ENCODE measurements at regions not wholly inside any gene's neighbourhood (a gene's known extent, or its start where the extent isn't known, plus 50 kb on each side); places are given as distances from the start of the nearest gene placed in this dataset.

- DNase-seq = no peak
- peaks cover 28 to 33% of the 10 kb centered on the region in 2 donors for H3K27me3 Mint-ChIP-seq
- no peak overlapping the region for H3K27ac Mint-ChIP-seq
- no peaks in the 10 kb centered on the region for H3K9me3 Mint-ChIP-seq
- H3K4me1 Mint-ChIP-seq (ENCODE audit: low read depth in 2 of 2) = no peaks in the 10 kb centered on the region
- H3K36me3 Mint-ChIP-seq (ENCODE audit: insufficient read depth) = no peaks in the 10 kb centered on the region
- no peak overlapping the region for H3K4me3 Mint-ChIP-seq
- ATAC-seq (replicated peaks) = no peak
Observed at GRCh38 chr10:113427811-113428558, 124.9 kb upstream of the HABP2 start.

- Mint-ChIP-seq H3K36me3 (ENCODE audit: insufficient read depth) (no peaks in the 10 kb centered on the region), H3K27ac (no peak overlapping the region), H3K4me3 (no peak overlapping the region), H3K4me1 (ENCODE audit: low read depth in 2 of 2) (no peaks in the 10 kb centered on the region), H3K9me3 (no peaks in the 10 kb centered on the region), H3K27me3 (peaks cover 13 to 30% of the 10 kb centered on the region in 2 donors)
- DNase-seq = no peak
- ATAC-seq (replicated peaks) = no peak
Observed at GRCh38 chr10:113430634-113431397, 122.0 kb upstream of the HABP2 start.

GRCh38 chr10:113431398-113432160 lies 121.3 kb upstream of the HABP2 start:
- no peak for ATAC-seq (replicated peaks)
- Mint-ChIP-seq H3K4me1 (ENCODE audit: low read depth in 2 of 2) (no peaks in the 10 kb centered on the region), H3K27ac (no peak overlapping the region), H3K4me3 (no peak overlapping the region), H3K27me3 (peaks cover 13 to 36% of the 10 kb centered on the region in 2 donors), H3K9me3 (no peaks in the 10 kb centered on the region), H3K36me3 (ENCODE audit: insufficient read depth) (no peaks in the 10 kb centered on the region)
- no peak for DNase-seq

- Mint-ChIP-seq H3K9me3 (no peaks in the 10 kb centered on the region), H3K36me3 (ENCODE audit: insufficient read depth) (no peaks in the 10 kb centered on the region), H3K4me3 (no peak overlapping the region), H3K4me1 (ENCODE audit: low read depth in 2 of 2) (no peaks in the 10 kb centered on the region), H3K27me3 (peaks cover 20 to 48% of the 10 kb centered on the region in 2 donors), H3K27ac (no peak overlapping the region)
- DNase-seq = no peak
- ATAC-seq (replicated peaks) = no peak
Observed at GRCh38 chr10:113433711-113434110, 119.1 kb upstream of the HABP2 start.

- Mint-ChIP-seq H3K4me1 (ENCODE audit: low read depth in 2 of 2) (no peaks in the 10 kb centered on the region), H3K27ac (no peak overlapping the region), H3K27me3 (peaks cover 20 to 49% of the 10 kb centered on the region in 2 donors), H3K9me3 (no peaks in the 10 kb centered on the region), H3K4me3 (no peak overlapping the region), H3K36me3 (ENCODE audit: insufficient read depth) (no peaks in the 10 kb centered on the region)
- DNase-seq (no peak), ATAC-seq (replicated peaks) (no peak)
Observed at GRCh38 chr10:113434315-113434714, 118.5 kb upstream of the HABP2 start.

GRCh38 chr10:113434950-113435349 lies 117.9 kb upstream of the HABP2 start:
- Mint-ChIP-seq H3K27me3 (peaks cover 16 to 49% of the 10 kb centered on the region in 2 donors), H3K9me3 (no peaks in the 10 kb centered on the region), H3K4me1 (ENCODE audit: low read depth in 2 of 2) (no peaks in the 10 kb centered on the region), H3K36me3 (ENCODE audit: insufficient read depth) (no peaks in the 10 kb centered on the region), H3K4me3 (no peak overlapping the region), H3K27ac (no peak overlapping the region)
- no peak for ATAC-seq (replicated peaks)
- DNase-seq = no peak

- no peak overlapping the region for H3K27ac Mint-ChIP-seq
- H3K4me1 Mint-ChIP-seq (ENCODE audit: low read depth in 2 of 2) = no peaks in the 10 kb centered on the region
- peaks cover 8 to 49% of the 10 kb centered on the region in 2 donors for H3K27me3 Mint-ChIP-seq
- ATAC-seq (replicated peaks) (no peak), DNase-seq (no peak)
- H3K36me3 Mint-ChIP-seq (ENCODE audit: insufficient read depth) = no peaks in the 10 kb centered on the region
- no peak overlapping the region for H3K4me3 Mint-ChIP-seq
- H3K9me3 Mint-ChIP-seq = no peaks in the 10 kb centered on the region
Observed at GRCh38 chr10:113435881-113436280, 117.0 kb upstream of the HABP2 start.

- Mint-ChIP-seq H3K27me3 (peaks cover 11 to 48% of the 10 kb centered on the region in 2 donors), H3K4me1 (ENCODE audit: low read depth in 2 of 2) (no peaks in the 10 kb centered on the region), H3K4me3 (no peak overlapping the region), H3K36me3 (ENCODE audit: insufficient read depth) (no peaks in the 10 kb centered on the region), H3K9me3 (no peaks in the 10 kb centered on the region), H3K27ac (no peak overlapping the region)
- DNase-seq = no peak
- no peak for ATAC-seq (replicated peaks)
Observed at GRCh38 chr10:113436851-113437250, 116.0 kb upstream of the HABP2 start.

GRCh38 chr10:113438652-113439051 lies 114.2 kb upstream of the HABP2 start:
- H3K27ac Mint-ChIP-seq = no peak overlapping the region
- H3K9me3 Mint-ChIP-seq = no peaks in the 10 kb centered on the region
- ATAC-seq (replicated peaks) (no peak), DNase-seq (no peak)
- H3K27me3 Mint-ChIP-seq = peaks cover 11 to 49% of the 10 kb centered on the region in 2 donors
- H3K4me3 Mint-ChIP-seq = no peak overlapping the region
- H3K4me1 Mint-ChIP-seq (ENCODE audit: low read depth in 2 of 2) = no peaks in the 10 kb centered on the region
- no peaks in the 10 kb centered on the region for H3K36me3 Mint-ChIP-seq (ENCODE audit: insufficient read depth)

- DNase-seq (no peak), ATAC-seq (replicated peaks) (no peak)
- Mint-ChIP-seq H3K9me3 (no peaks in the 10 kb centered on the region), H3K4me3 (no peak overlapping the region), H3K27ac (no peak overlapping the region), H3K36me3 (ENCODE audit: insufficient read depth) (no peaks in the 10 kb centered on the region), H3K4me1 (ENCODE audit: low read depth in 2 of 2) (no peaks in the 10 kb centered on the region), H3K27me3 (peaks cover 12 to 53% of the 10 kb centered on the region in 2 donors)
Observed at GRCh38 chr10:113441220-113441619, 111.6 kb upstream of the HABP2 start.

- ATAC-seq (replicated peaks) = no peak
- no peak overlapping the region for H3K4me3 Mint-ChIP-seq
- H3K27ac Mint-ChIP-seq = no peak overlapping the region
- H3K27me3 Mint-ChIP-seq = peaks cover 18 to 52% of the 10 kb centered on the region in 2 donors
- H3K36me3 Mint-ChIP-seq (ENCODE audit: insufficient read depth) = no peaks in the 10 kb centered on the region
- no peaks in the 10 kb centered on the region for H3K4me1 Mint-ChIP-seq (ENCODE audit: low read depth in 2 of 2)
- no peak for DNase-seq
- H3K9me3 Mint-ChIP-seq = no peaks in the 10 kb centered on the region
Observed at GRCh38 chr10:113441686-113442270, 111.1 kb upstream of the HABP2 start.

- DNase-seq = no peak
- H3K4me1 Mint-ChIP-seq (ENCODE audit: low read depth in 2 of 2) = no peaks in the 10 kb centered on the region
Observed at GRCh38 chr10:113442336-113442735, 110.5 kb upstream of the HABP2 start.

More at GRCh38 chr10:113442336-113442735, 110.5 kb upstream of the HABP2 start:
- H3K4me3 Mint-ChIP-seq = no peak overlapping the region
- ATAC-seq (replicated peaks) = no peak
- H3K9me3 Mint-ChIP-seq = no peaks in the 10 kb centered on the region
- no peaks in the 10 kb centered on the region for H3K36me3 Mint-ChIP-seq (ENCODE audit: insufficient read depth)
- H3K27ac Mint-ChIP-seq = no peak overlapping the region
- H3K27me3 Mint-ChIP-seq = peaks cover 23 to 55% of the 10 kb centered on the region in 2 donors
